GM18517 (cell line): ENCODE measurements at regions not wholly inside any gene's neighbourhood (a gene's known extent, or its start where the extent isn't known, plus 50 kb on each side); places are given as distances from the start of the nearest gene placed in this dataset.
"Not testable (repeated sequence)": the region's sequence is repeated elsewhere in the genome, so short reads cannot be mapped to it uniquely, and the experiment has no call there.

Experiments
- ATAC-seq: cut with Tn5 transposase; IDR thresholded peaks from one replicate; pipeline ENCODE4 v1.9.1; 2021; ENCODE audit warnings: mild to moderate bottlenecking, moderate library complexity; ENCODE audit not compliant: unreplicated experiment

GRCh38 chr6:144392536-144392935, 107.4 kb downstream of the UTRN start:
- no peak for ATAC-seq

- no peak for ATAC-seq
These were observed 109.1 kb downstream of the UTRN start for GRCh38 chr6:144394210-144394609.

GRCh38 chr6:144395014-144395413, 109.9 kb downstream of the UTRN start:
- ATAC-seq: no peak

GRCh38 chr6:144395826-144396225, 110.7 kb downstream of the UTRN start:
- no peak for ATAC-seq

GRCh38 chr6:144397141-144397540, 112.0 kb downstream of the UTRN start:
- no peak for ATAC-seq

- no peak for ATAC-seq
These were observed 115.2 kb downstream of the UTRN start for GRCh38 chr6:144400321-144400720.

GRCh38 chr6:144401736-144402733, 116.9 kb downstream of the UTRN start:
- ATAC-seq: no peak

- ATAC-seq: no peak
These were observed 117.6 kb downstream of the UTRN start for GRCh38 chr6:144402750-144403149.

GRCh38 chr6:144405163-144405562, 120.0 kb downstream of the UTRN start:
- ATAC-seq: no peak

- no peak for ATAC-seq
These were observed 121.7 kb downstream of the UTRN start for GRCh38 chr6:144406796-144407195.

GRCh38 chr6:144408161-144408560, 123.0 kb downstream of the UTRN start:
- ATAC-seq: no peak

- ATAC-seq: no peak
These were observed 124.9 kb downstream of the UTRN start for GRCh38 chr6:144410059-144410458.

GRCh38 chr6:144410574-144410973, 125.4 kb downstream of the UTRN start:
- not testable (repeated sequence) for ATAC-seq

GRCh38 chr6:144411531-144412165, 126.5 kb downstream of the UTRN start:
- ATAC-seq: no peak

GRCh38 chr6:144413418-144413817, 128.3 kb downstream of the UTRN start:
- ATAC-seq: no peak

GRCh38 chr6:144415014-144415413, 129.9 kb downstream of the UTRN start:
- ATAC-seq: no peak

- no peak for ATAC-seq
These were observed 130.7 kb downstream of the UTRN start for GRCh38 chr6:144415835-144416237.

- no peak for ATAC-seq
These were observed 131.1 kb downstream of the UTRN start for GRCh38 chr6:144416244-144416643.

GRCh38 chr6:144416773-144417172, 131.6 kb downstream of the UTRN start:
- no peak for ATAC-seq

- no peak for ATAC-seq
These were observed 132.5 kb downstream of the UTRN start for GRCh38 chr6:144417681-144418080.

- ATAC-seq: no peak
These were observed 133.9 kb downstream of the UTRN start for GRCh38 chr6:144418959-144419545.

GRCh38 chr6:144423167-144423566, 138.0 kb downstream of the UTRN start:
- ATAC-seq: no peak
